ENCODE measurements at regions not wholly inside any gene's neighbourhood (a gene's known extent, or its start where the extent isn't known, plus 50 kb on each side); places are given as distances from the start of the nearest gene placed in this dataset.
"Not testable (repeated sequence)": the region's sequence is repeated elsewhere in the genome, so short reads cannot be mapped to it uniquely, and the experiment has no call there.

- DNase-seq = no peak
Observed at GRCh38 chr4:164239433-164239832, 514.5 kb upstream of the SMIM31 start.

DNA sequence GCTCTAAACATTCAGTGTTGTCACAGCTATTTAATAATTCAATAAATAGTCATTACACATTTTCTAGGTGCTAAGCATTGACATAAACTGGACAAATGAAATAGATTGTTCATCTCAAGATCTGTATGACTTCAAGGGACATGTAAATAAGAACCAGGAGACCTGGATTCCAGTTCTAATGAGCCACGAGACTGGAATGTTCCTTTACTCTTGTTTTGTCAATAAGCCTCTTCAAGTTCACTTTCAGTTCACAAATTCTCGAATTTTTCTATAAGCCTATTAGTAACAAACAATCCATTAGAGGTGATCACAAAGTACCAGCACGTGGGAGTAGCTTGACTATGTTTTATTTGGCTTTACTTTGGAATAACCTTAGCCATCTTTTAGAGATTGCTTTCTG lies 514.0 kb upstream of the SMIM31 start:
- DNase-seq = no peak

DNA sequence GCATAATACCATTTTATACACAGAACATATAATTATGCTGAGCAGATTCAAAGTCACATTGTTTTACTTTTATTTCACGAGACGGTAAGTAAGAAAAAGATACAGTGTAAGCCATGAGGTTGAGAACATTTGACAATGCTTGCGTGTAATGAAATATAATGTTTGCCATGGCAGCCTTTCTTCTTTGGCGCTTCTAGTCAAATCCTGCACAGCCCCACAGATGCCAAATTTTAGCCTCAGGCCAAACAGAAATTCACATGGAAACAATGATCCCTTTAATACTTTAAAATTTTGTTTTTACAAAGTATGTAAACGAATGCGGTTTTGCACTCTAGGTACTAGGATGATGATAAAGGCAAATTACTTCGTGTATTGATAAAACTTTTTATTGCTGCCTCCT lies 502.7 kb upstream of the SMIM31 start:
- no peak for DNase-seq

- DNase-seq = no peak
Observed at GRCh38 chr4:164252286-164252685, 501.6 kb upstream of the SMIM31 start.

- DNase-seq = no peak
Observed at GRCh38 chr4:164261831-164262230, 492.1 kb upstream of the SMIM31 start.

DNA sequence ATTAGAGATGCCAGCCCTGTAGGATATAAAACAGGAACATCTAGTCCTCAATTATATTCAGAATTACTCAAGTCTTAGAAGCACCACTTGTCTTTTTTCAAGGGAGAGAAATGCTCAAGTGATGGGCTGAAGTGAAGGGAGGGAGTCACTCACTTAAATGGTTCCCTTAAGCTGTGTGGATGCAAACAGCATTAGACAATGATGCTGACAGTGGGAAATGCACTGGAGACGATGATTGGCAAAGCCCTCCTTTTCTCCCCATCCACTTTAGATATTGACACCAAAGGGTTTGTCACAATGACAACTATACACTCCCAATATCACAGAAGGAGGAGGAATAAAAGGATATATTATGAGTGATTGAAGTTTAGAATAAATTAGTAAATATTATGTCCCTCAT lies 491.4 kb upstream of the SMIM31 start:
- DNase-seq = not testable (repeated sequence)

DNA sequence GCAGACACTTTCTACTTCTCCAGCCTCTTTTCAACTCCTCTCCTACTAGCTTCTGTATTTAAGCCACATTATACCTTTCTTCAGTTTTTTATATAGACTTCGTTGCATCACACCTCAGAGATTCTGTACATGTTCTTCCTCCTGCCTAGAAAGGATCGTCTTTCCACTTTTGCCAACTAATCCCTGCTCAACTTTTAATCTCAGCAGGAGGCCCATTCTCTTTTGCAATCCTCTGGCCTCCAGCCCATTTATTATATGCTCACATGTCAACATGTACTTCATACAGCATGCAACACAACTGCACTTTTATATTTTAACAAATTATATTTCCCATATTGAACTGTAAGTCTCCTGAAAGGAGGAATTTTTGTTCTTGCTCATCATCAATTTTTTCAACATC lies 476.5 kb upstream of the SMIM31 start:
- not testable (repeated sequence) for DNase-seq

DNA sequence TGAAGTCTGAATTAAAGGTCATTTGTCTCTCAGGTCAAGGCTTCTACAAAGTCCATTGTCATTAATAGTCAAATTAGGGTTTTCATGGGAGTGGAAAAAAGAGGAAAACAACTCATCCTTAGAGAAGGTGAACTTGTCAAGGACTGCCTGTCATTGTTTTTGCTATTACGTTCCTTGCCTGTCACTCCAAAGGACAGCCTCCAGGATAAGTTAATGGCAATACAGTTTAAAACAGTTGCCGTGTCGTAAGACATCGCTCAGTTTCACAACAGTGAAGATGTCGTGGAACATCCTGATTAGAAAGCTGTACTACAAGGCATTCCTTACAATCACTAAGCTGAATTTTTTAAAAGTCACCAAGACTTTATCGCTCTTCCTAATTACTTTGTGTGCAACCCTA lies 466.8 kb upstream of the SMIM31 start:
- DNase-seq = no peak

GRCh38 chr4:164288578-164288977 lies 465.4 kb upstream of the SMIM31 start:
- DNase-seq = no peak

DNA sequence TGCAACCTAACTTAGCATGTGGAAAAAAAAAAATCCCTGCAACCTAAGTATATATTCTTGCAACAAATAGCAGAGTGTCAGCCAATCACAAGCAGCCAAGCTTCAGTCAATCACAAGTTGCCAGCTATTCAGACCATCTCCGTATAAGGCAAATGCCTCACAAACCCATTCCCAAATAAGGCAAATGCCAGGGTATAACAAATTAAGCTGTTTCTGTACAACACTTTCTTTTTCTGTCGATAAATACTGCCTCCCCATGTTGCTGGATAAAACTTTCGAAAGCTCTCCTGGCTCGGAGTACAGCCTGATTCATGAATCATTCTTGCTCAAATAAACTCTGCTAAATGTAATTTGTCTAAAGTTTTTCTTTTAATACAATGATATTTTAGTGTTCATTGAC lies 460.7 kb upstream of the SMIM31 start:
- DNase-seq = no peak

- no peak for DNase-seq
Observed at GRCh38 chr4:164293743-164294142, 460.2 kb upstream of the SMIM31 start.

GRCh38 chr4:164301430-164301829 lies 452.5 kb upstream of the SMIM31 start:
- DNase-seq = no peak

GRCh38 chr4:164304101-164304639 lies 449.8 kb upstream of the SMIM31 start:
- DNase-seq = no peak

- DNase-seq = no peak
Observed at GRCh38 chr4:164304861-164305260, 449.1 kb upstream of the SMIM31 start.

- no peak for DNase-seq
Observed at GRCh38 chr4:164307262-164307661, 446.7 kb upstream of the SMIM31 start.

DNA sequence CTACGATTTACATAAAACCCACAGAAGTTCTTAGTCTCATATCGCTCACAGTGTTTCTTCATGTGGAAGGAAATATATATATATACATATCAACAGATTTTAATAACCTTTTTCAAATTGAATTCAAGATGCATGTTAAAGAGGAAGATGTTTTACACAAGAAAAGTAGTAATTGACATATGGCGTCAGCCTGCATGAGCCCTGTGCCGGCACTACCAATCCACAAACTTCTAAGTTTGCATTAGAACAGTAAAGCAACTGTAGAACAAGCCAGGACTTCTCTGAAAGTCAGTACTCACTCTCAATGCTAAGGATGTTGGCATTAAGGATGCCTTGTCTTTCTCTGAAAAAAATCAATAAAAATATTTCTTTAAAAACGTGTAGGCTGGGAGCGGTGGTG lies 441.3 kb upstream of the SMIM31 start:
- DNase-seq = no peak

DNA sequence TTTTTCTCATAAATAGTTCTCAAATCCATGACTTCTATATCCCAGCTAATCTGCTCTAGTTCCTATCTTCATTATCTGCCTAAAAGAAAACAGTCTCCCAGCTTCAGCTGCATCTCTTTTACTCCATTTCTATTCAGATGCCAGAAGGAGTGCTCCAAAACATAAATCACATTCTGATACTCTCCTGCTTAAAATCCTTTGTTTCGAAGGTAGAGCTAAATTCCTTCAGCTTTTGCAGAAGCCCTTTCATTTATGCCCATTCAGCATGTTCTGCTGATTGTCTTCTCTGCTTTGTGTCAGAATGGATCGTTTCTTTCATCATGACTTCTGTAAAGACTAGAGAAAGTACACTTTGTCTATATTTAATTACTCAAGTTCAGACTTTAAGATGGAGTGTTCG lies 440.1 kb upstream of the SMIM31 start:
- no peak for DNase-seq

DNA sequence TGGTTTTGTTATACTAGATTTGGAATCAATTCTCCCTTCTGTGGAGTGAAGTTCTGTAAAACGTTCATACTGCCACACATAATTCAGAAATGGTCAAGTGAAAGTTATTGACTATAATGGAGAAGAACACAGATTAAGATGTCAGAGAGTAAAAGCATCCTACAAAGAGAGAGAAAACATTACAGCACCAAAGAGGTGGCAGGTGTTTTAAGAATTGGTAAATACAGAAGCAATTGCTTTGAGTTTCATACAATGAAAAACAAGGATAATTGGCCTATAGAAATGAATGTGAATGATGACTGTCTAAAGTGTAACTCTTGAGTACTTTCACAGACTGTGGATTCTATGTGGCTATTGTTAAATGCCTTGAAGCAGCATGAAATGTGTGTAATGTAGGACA lies 435.6 kb upstream of the SMIM31 start:
- no peak for DNase-seq

DNA sequence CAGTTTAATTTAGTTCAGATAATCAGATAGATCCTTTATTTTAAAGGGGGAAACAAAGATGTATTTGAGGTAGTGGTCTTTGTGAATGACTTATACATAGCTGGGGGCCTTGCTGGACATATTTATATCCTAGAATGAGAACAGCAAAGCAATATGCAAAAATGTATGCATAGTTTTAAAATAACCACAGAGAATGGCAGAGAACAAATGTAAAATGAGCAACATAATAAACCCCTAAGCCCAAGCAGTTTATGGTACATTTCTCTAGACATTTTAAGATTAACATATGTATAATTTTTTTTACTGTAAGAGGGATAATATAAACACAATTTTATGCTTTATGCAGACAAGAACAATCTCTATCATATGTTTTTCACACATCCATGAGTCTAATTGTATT lies 434.2 kb upstream of the SMIM31 start:
- no peak for DNase-seq

DNA sequence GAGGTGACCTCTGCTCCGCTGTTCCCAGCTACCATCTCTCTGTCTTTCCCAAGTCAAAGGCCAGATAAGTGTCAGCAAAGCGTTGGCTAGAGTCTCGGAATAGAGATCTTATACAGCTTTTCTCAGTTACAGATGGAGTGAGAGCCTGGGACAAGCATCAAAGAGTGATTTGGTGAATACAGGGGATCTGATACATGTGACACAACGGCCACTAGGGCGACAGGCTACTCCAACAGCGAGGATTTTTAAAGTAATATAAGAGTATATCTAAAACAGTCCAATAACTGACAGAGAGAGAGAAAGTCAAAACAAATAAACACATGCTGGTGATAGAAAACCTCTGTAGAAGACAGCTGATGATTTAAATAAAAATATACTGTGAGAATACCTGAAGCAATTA lies 433.1 kb upstream of the SMIM31 start:
- DNase-seq = no peak

DNA sequence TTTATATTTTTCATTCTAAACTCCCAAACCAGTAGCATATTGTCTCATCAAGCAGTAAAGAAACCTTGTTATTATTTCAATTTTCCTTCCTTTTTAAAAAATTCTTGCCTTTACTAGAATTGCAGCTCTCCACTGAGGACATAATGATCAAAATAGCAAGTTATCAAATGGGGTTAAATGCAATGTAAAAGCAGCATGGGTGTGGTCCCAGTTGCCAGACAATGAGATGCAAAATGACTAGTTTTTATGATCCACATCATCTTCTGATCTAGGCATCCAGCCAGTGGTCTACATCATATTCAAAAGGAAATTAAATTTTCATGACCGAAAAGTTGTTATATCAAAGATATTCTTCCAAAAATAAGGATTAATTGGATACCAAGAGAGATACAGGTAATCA lies 427.9 kb upstream of the SMIM31 start:
- DNase-seq = no peak

DNA sequence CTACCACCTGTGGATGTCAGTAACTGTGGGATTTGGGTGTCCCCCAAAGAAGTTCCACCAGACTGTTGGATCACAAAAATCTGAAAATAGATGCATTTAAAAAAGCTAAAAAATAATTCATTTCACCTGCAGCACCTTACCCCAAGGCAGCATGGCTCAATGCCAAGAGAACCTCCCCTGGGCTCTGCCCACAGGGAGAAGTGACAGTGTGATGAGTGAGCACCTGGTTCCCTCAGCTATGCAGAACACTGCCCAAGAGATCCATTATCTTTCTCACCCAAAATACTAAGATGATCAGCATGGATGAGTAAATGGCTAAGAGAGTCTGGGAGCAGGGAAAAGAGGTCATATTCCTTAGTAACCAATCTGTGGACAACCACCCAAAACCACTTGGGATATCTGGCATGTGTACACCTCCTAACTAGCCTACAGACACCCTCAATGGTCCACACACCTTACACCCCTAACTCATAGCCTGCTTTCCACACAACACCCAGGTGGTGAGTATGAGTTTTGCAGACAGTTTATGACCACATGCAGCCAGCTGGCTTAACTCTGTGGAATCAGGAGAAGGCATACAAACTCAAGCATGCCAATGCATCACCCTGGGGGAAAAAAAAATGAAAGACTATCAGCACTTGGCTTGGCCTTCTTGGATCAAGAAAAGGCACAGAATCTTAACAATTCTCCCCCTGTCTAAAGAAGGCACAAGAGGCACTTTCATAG lies 416.5 kb upstream of the SMIM31 start:
- DNase-seq = no peak

- DNase-seq = no peak
Observed at GRCh38 chr4:164343472-164343976, 410.4 kb upstream of the SMIM31 start.

- no peak for DNase-seq
Observed at GRCh38 chr4:164345756-164346155, 408.2 kb upstream of the SMIM31 start.

DNA sequence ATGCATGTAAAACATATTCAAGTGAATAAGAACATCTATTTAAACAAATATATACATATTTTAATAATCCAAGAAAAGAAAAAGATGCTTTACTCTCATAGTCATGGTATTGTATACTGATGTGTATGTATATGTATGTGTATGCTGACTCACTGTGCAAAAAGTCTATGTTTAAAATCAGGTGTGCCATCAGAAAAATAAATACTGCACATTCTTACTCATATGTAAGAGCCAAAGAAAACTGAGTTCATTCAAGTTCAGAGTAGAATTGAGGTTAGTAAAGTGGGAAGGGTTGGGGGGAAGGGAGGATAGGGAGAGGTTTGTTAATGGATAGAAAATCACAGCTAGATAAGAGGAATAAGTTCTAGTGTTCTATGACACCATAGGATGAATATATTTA lies 403.9 kb upstream of the SMIM31 start:
- no peak for DNase-seq
